Fibroblast of peridontal ligament (primary cell): ENCODE measurements at regions not wholly inside any gene's neighbourhood (a gene's known extent, or its start where the extent isn't known, plus 50 kb on each side); places are given as distances from the start of the nearest gene placed in this dataset.
"Not testable (repeated sequence)": the region's sequence is repeated elsewhere in the genome, so short reads cannot be mapped to it uniquely, and the experiment has no call there.

Experiments
- DNase-seq: peaks from one replicate; pipeline ENCODE4 v3.0.0-alpha.2; 2010; ENCODE audit errors: extremely low read depth

DNA sequence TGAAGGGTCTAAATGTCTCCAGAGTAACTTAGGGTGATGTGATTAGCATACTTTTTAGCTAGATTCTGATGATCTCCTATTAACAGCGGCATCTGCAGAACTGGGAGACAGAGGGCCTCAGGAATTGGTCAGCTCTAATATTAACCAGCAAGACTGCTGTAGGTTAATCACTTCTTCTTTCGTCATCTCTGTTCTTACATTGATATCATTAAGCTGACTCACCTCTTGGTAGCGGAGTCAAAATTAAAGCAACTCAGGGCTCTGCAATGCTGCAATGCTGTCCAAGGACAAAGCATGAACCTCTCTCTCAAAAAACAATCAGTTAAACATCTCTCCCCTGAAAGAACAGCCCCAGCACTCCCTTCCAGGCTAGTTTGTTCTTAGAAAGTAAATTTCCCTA, 57.5 kb upstream of the TRA2B start:
- DNase-seq, result peak; percentile 81

- DNase-seq, result peak; percentile 65
Observed at GRCh38 chr3:185992831-185993374, 55.1 kb upstream of the TRA2B start.

DNA sequence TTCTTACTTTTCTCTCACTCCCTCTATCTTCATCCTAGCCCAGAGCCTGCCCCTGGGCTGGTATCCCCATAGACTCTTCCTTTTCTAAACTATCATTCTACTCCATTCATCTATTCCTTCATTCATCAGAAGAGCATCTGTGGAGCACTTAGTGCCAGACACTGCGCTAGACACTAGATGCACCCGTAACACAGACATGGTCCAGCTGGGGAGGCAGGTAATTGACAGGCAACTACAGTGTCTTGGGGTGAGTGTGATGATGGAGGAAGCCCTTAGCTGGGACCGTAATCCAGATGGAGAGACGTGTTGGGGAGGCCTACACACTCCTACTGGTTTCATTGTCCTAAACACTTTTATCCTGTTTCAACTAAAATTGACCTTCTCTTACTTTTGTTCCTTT, 53.2 kb upstream of the TRA2B start:
- DNase-seq, result not testable (repeated sequence)

DNA sequence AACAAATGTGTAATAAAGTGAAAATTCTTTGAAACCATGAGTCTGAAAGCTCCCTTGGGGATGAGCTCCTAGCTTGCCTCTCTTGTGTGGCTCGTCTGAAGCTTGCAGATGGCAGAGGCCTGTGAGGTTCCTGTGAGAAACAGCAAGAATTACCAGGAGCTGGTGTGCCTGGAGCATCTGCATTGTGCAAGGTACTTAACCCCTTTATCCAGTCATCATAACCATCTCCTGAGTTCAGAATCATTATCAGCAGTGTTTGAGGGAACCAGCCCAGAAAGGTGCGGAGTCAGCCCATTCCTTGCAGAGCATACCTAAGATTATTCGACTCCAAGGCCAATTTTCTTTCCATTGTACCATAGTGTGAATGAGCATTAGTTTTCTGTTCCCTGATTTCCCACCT, 51.7 kb upstream of the TRA2B start:
- no peak for DNase-seq

- no peak for DNase-seq
Observed at GRCh38 chr3:185988816-185989175, 51.0 kb upstream of the TRA2B start.

DNA sequence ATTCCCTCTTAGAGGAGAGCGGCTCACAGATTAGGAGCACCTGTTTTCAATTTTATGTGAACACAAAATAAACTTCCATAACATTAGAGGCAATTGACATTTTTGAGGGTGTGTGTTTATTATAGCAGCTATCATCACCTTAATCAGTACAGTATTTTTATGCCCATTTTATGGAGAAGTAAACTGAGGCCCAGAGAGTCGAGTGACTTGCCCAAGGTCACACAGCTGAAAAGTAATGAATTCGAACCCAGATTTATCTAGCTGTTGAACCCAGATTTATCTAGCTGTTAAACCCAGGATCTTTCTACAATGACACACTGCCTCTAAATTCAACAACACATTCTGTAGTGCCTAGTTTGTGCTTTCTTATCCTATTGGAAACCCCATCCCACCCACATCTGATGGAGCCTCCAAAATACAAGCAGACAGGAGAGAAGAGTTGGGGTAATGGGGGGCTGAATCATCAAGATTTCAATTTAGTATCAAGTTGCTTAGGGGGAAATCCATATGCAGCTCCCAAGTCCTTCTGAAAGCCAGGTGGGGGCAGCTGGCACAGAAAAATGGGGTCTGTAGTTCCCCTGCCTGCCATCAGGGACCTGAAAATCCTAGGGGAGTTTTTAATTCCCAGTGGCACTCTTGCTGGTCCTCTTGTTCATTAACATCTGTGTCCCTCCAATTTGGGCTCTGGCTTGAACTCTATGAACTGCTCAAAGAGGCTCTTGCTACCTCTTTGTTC, 50.4 kb upstream of the TRA2B start:
- DNase-seq, result peak; percentile 34
